ENCODE measurements at regions not wholly inside any gene's neighbourhood (a gene's known extent, or its start where the extent isn't known, plus 50 kb on each side); places are given as distances from the start of the nearest gene placed in this dataset.

- no peak for DNase-seq (ENCODE audit: low read depth in 2 of 2)
Observed at GRCh38 chr2:19235308-19235707, 123.1 kb downstream of the OSR1 start.

- no peak for DNase-seq (ENCODE audit: low read depth in 2 of 2)
Observed at GRCh38 chr2:19232312-19232711, 126.1 kb downstream of the OSR1 start.

- no peak for DNase-seq (ENCODE audit: low read depth in 2 of 2)
Observed at GRCh38 chr2:19231625-19232024, 126.8 kb downstream of the OSR1 start.

GRCh38 chr2:19230626-19231025, 127.8 kb downstream of the OSR1 start:
- DNase-seq (ENCODE audit: low read depth in 2 of 2), result no peak

GRCh38 chr2:19228715-19229114, 129.7 kb downstream of the OSR1 start:
- DNase-seq (ENCODE audit: low read depth in 2 of 2), result no peak

- no peak for DNase-seq (ENCODE audit: low read depth in 2 of 2)
Observed at GRCh38 chr2:19228181-19228593, 130.2 kb downstream of the OSR1 start.

- no peak for DNase-seq (ENCODE audit: low read depth in 2 of 2)
Observed at GRCh38 chr2:19226871-19227270, 131.6 kb downstream of the OSR1 start.

GRCh38 chr2:19226386-19226785, 132.0 kb downstream of the OSR1 start:
- DNase-seq (ENCODE audit: low read depth in 2 of 2), result no peak

GRCh38 chr2:19225931-19226330, 132.5 kb downstream of the OSR1 start:
- DNase-seq (ENCODE audit: low read depth in 2 of 2), result no peak

GRCh38 chr2:19225126-19225525, 133.3 kb downstream of the OSR1 start:
- DNase-seq (ENCODE audit: low read depth in 2 of 2), result no peak

- DNase-seq (ENCODE audit: low read depth in 2 of 2), result no peak
Observed at GRCh38 chr2:19224486-19224885, 133.9 kb downstream of the OSR1 start.

- DNase-seq (ENCODE audit: low read depth in 2 of 2), result no peak
Observed at GRCh38 chr2:19224011-19224410, 134.4 kb downstream of the OSR1 start.

GRCh38 chr2:19219060-19219459, 139.4 kb downstream of the OSR1 start:
- no peak for DNase-seq (ENCODE audit: low read depth in 2 of 2)

- DNase-seq (ENCODE audit: low read depth in 2 of 2), result no peak
Observed at GRCh38 chr2:19218166-19218565, 140.3 kb downstream of the OSR1 start.

GRCh38 chr2:19216676-19217602, 141.5 kb downstream of the OSR1 start:
- no peak for DNase-seq (ENCODE audit: low read depth in 2 of 2)

GRCh38 chr2:19216238-19216637, 142.2 kb downstream of the OSR1 start:
- DNase-seq (ENCODE audit: low read depth in 2 of 2), result no peak

GRCh38 chr2:19214682-19215391, 143.6 kb downstream of the OSR1 start:
- no peak for DNase-seq (ENCODE audit: low read depth in 2 of 2)

- DNase-seq (ENCODE audit: low read depth in 2 of 2), result no peak
Observed at GRCh38 chr2:19209575-19210341, 148.7 kb downstream of the OSR1 start.

- DNase-seq (ENCODE audit: low read depth in 2 of 2), result no peak
Observed at GRCh38 chr2:19208479-19209199, 149.8 kb downstream of the OSR1 start.

- DNase-seq (ENCODE audit: low read depth in 2 of 2), result no peak
Observed at GRCh38 chr2:19207452-19207851, 151.0 kb downstream of the OSR1 start.

GRCh38 chr2:19205983-19206533, 152.4 kb downstream of the OSR1 start:
- DNase-seq (ENCODE audit: low read depth in 2 of 2), result no peak

Data from stimulated activated CD8-positive, alpha-beta memory T cell treated with anti-CD3 and anti-CD28 coated beads, Interleukin-15, amount 100 ng/mL, for 48 hours (primary cell).